GM21367 (cell line): ENCODE measurements at regions not wholly inside any gene's neighbourhood (a gene's known extent, or its start where the extent isn't known, plus 50 kb on each side); places are given as distances from the start of the nearest gene placed in this dataset.

Experiments
- ATAC-seq: cut with Tn5 transposase; IDR thresholded peaks from one replicate; pipeline ENCODE4 v1.9.1; 2021; ENCODE audit not compliant: unreplicated experiment

DNA sequence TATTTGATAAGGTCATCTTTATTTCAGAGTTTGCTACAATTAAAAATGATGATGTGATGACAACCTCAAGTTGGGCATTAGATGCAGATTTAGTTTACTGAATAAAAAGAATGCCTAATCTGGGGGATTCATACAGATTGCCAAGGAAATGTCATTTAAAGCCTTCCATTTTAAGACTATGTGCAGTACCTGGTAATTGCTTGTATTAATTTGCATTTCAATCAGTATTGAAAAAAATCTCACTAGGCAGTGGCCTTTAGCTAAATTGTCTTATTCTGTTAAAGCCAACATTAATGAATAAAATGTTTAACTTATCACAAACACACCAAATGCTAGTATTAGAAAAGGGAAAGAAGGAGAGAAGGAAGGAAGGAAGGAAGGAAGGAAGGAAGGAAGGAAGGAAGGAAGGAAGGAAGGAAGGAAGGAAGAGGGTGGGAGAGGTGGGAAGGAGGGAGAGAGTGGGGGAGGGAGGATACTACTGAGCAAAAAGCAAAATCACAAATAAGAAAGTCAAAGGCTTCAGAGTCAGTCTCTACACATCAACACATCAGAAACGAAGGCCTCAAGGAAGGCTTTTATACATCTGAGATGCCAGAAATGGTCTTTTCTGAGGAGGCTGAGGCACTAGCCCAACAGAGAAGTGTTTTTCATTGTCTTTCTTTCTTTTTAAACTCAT, 271.1 kb upstream of the CLEC14A start:
- ATAC-seq: no peak

DNA sequence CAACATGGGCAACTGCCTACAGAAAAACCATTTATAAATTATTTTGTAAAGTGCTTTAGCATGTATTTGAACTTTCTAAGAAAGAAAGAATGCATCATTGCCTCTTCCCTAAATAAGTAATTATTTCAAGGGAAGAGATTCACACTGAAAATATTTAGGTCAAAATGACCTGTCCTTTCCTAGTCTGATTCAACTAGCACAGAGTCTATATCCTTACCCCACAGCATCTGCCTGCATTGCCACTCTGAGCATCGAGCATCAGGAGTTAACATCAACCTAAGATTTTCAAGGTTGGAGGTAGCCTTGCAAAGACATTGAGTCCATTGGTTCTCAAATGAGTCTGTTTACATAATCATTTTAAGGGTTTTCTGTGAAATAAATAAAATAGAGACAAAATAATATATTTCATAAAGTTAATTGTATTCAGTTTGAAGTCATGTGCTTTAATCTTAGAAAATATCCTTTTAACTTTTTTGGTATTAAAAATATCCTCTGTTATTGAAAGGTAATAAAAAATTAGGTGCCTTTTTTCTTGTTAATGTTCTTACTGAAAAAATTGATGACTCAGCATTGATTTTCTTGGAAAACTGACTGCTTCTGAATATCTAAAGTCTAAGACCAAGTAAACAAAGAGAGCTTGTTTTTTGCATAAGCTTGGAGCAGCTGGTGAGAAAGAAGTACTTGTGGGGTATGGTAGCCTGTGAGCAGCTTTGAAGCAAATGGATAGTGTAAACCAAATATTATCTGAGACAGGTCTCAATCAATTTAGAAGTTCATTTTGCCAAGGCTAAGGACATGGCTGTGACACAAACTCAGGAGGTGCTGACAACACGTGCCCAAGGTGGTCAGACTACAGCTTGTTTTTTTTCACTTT, 269.0 kb upstream of the CLEC14A start:
- ATAC-seq: no peak

DNA sequence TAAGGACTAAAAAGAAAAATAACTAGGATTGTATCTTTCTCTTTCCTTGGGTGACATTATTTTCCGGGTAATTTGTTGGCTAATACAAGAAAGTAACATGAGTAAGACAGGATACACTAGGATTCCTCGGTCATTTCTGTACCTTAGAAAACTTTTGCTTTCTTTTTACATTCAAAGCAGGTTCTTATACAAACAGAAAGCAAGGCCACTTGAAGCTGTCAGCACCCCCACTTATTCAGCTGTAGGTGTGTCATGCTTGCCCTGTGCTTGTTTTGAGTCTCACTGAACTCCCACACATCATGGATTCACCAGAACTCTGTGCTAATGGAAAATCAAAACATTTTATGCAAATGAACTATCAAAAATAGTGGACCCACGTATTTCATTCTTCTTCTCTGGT, 266.8 kb upstream of the CLEC14A start:
- no peak for ATAC-seq

- no peak for ATAC-seq
These were observed 265.7 kb upstream of the CLEC14A start for GRCh38 chr14:38521591-38521990.

DNA sequence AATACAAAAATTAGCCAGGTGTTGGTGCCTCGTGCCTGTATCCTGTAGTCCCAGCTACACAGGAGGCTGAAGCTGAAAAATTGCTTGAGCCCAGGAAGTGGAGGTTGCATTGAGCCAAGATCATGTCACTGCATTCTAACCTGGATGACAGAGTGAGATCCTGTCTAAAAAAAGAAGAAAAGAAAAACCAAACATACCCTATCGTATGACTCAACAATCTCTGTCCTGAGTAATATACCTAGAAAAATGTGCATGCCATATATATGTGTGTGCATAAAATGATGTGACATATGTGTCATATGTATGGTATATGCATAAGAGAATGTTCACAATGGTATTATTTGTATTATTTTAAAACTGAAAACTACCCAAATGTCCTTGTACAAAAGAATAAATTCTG, 261.5 kb upstream of the CLEC14A start:
- ATAC-seq: no peak

- ATAC-seq: no peak
These were observed 256.3 kb upstream of the CLEC14A start for GRCh38 chr14:38512236-38512635.

DNA sequence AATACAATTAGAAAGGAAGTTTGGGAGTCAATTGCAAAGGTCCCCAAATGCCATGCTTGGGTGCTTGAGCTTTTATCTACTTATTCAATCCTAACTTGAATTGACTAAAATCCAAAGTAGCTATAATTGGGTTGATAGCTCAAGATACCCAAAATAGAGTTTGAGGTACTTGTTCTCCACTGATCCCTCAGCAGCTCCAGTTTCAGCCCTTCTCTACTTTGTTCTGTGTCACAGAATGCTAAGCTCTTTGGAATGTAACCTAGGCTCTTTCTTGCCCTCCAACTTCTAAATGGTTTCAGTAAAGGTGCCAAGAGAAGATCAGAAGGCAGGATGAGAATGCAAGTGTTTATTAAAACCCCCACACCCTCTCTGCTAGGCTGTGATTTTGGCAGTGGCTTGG, 251.4 kb upstream of the CLEC14A start:
- no peak for ATAC-seq

DNA sequence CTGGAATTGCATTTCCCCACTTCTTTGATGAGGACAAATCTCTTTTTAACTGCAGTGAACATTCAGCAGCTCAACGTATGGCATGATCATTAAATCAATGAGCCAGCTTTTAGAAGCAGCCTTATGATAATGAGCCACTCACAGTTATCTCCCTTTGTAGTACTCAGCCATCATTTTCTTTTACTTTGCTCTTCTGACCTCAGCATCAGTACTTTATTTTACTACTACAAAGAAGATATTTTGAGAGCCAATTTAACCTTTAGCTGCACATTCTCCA, 250.0 kb upstream of the CLEC14A start:
- no peak for ATAC-seq

GRCh38 chr14:38505221-38505972, 249.5 kb upstream of the CLEC14A start:
- ATAC-seq: no peak

DNA sequence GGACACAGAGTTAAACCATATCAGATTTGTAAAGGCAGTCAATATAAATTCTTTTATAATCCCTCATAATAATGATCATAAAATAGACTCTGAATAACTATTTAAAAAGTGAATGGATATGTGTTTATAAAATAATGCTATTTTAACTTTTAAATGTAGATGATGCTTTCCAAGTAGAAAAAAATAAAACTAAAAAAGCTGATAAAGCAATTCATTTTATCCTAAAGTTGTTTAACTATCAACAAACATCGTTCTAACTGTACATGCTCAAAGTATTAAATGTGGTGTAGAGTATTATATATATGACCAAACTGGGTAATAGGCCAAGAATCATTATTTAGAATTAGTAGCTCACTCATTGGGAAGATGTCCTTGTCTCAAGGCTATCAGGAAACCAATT, 248.3 kb upstream of the CLEC14A start:
- no peak for ATAC-seq

DNA sequence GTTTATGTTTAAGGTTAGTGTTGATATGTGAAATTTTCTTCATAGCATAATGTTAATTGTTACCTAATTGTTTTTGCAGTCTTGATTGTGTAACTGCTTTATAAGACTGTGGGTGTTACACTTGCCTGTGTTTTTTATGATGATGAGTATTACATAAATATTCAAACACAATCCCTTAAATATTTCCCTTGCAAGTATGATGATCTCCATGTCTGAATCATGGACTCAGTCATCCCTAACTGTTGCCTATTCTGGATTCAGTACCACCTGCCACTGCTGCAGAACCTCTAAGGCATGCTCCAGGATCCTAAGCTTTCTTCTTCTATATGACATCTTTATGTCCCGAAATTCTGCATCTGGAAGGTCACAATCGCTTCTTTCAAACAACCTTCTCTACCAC, 246.3 kb upstream of the CLEC14A start:
- ATAC-seq: no peak

DNA sequence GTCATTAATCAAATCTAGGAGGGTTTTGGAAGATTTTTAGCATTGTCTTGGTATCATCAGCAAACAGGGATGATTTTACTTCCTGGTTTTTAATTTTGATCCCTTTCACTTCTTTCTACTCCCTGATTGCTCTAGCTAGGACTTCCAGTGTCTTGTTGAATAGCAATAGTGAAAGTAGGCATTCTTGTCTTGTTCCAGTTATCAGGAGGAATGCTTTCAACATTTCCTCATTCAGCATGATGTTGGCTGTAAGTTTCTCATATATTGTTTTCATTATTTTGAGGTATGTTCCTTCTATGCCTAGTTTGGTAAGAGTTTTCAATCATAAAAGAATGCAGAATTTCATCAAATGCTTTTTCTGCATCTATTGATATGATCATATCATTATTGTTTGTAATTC, 244.2 kb upstream of the CLEC14A start:
- ATAC-seq: no peak

DNA sequence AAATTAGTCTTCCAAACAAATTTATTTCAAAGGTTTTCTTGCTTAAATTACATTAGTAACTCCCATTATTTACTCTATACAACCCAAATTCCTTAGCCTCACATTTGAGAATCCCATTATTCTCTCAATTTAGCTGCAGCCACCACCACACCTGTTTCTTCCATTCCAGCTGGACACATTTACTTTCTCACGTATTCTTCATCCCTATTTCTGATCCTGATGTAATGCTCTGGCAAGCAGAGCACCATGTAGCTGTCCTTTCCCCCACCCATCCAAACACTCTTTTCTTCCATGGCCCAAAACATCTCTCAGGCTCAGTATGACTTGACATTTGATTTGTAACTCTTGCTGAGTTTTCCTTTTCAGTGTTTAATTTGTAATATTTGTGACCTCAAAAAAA, 240.2 kb upstream of the CLEC14A start:
- no peak for ATAC-seq

DNA sequence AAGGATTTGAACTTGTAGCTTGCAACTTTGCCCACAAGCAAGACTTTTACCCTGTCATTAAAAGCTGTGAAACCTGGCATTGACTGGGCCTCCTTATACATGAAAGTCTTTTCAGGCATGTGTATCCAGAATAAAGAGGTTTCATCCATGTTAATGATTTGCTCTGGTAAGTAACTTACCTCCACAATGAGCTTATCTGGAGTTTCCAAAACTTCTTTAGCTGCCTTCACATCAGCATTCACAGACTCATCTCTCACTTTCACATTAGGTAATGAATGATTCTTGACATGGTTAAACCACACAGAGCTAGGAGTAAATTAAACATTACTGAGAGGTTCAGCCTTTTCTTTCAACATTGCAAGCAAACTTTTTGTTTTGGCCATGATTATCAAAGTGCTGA, 234.4 kb upstream of the CLEC14A start:
- peak; percentile 55 for ATAC-seq

GRCh38 chr14:38485026-38485425, 229.1 kb upstream of the CLEC14A start:
- ATAC-seq: no peak

- no peak for ATAC-seq
These were observed 226.2 kb upstream of the CLEC14A start for GRCh38 chr14:38481952-38482678.

- ATAC-seq: no peak
These were observed 213.3 kb upstream of the CLEC14A start for GRCh38 chr14:38469156-38469555.

GRCh38 chr14:38442208-38442607, 186.3 kb upstream of the CLEC14A start:
- ATAC-seq: no peak

DNA sequence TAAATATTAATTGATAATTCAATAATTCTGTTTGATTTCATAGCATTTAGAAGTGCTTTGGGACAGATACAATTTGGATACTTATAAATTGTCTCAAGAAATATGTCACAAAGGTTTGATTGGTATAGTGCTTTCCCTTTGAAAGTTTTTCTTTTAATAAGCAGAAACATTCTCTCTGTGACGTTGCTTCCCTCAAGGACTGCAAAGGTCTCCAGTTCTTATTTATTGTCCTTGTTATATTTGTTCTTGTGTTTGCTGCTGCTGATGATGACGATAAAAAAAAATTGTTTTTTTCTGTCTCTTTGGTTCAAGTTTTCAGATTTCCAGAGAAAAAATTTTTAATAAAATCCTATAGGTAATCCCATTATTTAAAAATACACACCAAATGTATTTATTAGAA, 176.3 kb upstream of the CLEC14A start:
- no peak for ATAC-seq

- ATAC-seq: no peak
These were observed 175.3 kb upstream of the CLEC14A start for GRCh38 chr14:38431156-38431555.

- ATAC-seq: no peak
These were observed 174.6 kb upstream of the CLEC14A start for GRCh38 chr14:38430522-38430921.
